ENCODE measurements at regions not wholly inside any gene's neighbourhood (a gene's known extent, or its start where the extent isn't known, plus 50 kb on each side); places are given as distances from the start of the nearest gene placed in this dataset.

DNA sequence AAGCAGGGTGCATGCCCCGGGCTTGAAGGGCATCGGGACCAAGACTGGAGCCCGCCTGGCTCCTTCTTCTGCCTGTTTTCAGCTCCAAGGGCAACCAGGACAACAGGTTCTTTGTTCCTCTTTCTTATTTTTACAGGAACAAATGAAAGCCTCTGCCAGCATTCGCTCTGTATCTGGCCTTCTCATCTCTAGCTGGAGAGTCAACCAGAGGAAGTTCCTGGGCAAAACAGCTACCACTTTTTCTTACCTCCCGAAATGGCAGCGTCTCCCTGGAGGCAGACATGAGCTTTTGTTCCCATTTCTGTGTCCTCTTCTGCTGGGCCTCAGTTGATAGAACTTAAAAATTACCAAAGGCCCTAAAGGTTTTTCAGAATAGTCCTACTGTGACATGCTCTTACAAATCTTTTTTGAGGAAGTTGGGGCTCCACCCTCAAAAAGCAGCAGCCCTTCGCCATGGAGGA lies 74.1 kb upstream of the NAA20 start:
- TF ChIP-seq, protein P1, sequence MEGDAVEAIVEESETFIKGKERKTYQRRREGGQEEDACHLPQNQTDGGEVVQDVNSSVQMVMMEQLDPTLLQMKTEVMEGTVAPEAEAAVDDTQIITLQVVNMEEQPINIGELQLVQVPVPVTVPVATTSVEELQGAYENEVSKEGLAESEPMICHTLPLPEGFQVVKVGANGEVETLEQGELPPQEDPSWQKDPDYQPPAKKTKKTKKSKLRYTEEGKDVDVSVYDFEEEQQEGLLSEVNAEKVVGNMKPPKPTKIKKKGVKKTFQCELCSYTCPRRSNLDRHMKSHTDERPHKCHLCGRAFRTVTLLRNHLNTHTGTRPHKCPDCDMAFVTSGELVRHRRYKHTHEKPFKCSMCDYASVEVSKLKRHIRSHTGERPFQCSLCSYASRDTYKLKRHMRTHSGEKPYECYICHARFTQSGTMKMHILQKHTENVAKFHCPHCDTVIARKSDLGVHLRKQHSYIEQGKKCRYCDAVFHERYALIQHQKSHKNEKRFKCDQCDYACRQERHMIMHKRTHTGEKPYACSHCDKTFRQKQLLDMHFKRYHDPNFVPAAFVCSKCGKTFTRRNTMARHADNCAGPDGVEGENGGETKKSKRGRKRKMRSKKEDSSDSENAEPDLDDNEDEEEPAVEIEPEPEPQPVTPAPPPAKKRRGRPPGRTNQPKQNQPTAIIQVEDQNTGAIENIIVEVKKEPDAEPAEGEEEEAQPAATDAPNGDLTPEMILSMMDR (IDR thresholded peaks at IDR 0.05), result no peak
- no peak for TF ChIP-seq POLR2A (IDR thresholded peaks at IDR 0.05)

Data from adrenal gland (tissue), 5 donors.